HG03520 (cell line): ENCODE measurements at regions not wholly inside any gene's neighbourhood (a gene's known extent, or its start where the extent isn't known, plus 50 kb on each side); places are given as distances from the start of the nearest gene placed in this dataset.
"Not testable (repeated sequence)": the region's sequence is repeated elsewhere in the genome, so short reads cannot be mapped to it uniquely, and the experiment has no call there.

Experiments
- ATAC-seq: cut with Tn5 transposase; IDR thresholded peaks from one replicate; pipeline ENCODE4 v1.9.1; 2021; ENCODE audit warnings: mild to moderate bottlenecking, moderate library complexity; ENCODE audit not compliant: unreplicated experiment

GRCh38 chr2:147170932-147171331, 673.9 kb upstream of the ACVR2A start:
- ATAC-seq = no peak

DNA sequence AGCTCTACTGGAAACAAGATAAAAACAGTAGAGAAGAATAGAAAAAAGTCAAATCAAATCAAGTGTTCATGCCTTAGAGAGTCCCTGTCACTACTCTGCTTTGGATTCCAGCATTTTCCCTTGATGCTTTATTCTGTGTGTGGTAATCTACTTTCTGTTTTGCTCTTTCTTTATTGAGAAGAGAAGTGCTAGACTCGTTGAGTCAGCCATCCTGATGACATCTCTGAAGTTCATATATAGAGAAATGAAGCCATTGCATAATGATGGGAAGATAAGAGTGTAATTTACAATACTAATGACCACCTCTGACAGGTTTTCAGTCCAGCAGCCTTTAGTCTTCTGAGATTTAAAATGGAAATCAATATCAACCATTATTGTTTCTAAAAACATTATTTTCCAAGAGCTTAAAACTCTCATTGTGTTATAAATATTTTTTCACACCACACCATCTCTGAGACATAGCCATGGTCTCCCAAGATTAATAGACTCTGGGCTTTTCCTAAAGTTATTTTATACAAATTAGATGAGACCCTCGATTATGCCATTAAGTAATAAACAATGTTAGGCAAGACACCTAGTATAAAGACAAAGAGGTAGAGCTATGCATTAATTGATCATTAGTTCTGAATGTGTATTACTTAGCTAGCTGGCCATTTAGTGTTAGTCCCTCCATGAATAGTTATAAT, 679.0 kb upstream of the ACVR2A start:
- ATAC-seq = no peak

GRCh38 chr2:147164563-147164962, 680.3 kb upstream of the ACVR2A start:
- no peak for ATAC-seq

- ATAC-seq = no peak
Measured at GRCh38 chr2:147161746-147162145, 683.1 kb upstream of the ACVR2A start.

DNA sequence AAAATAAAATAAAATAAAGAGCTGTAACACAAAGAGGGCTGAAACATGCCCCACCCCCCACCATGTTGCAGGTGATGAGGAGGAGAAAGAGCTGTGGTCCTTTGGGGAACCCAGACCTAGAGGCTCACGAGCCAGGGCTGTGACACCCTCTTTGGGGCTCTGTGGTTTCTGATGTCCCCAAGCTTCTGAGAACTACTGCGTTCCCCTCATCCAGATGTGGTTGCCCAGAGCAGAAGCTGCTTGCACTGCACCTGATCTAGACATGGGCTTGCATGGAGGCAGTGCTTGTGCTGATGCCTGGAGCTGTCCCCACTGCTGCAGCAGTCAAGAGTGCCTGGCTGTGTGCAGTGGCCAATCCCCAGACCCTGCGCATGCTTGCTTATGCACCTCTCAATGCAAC, 687.9 kb upstream of the ACVR2A start:
- no peak for ATAC-seq

DNA sequence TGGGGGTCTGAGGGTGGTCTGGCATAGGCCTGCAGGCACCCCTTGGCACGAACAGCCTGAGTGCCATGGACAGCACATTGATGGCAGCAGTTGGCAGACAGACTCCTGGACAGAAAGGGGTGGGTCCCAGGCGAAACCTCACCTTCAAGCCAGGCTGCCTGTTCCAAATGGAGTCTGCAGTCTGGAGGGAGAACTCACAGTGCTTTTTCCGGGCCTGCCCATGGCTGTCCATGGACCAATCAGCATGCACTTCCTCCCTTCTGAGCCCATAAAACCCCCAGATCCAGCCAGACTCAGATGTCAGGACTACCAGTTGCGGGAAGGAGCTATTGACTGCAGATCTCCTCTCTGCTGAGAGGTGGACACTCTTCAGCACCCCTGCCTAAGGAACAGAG, 694.6 kb upstream of the ACVR2A start:
- no peak for ATAC-seq

DNA sequence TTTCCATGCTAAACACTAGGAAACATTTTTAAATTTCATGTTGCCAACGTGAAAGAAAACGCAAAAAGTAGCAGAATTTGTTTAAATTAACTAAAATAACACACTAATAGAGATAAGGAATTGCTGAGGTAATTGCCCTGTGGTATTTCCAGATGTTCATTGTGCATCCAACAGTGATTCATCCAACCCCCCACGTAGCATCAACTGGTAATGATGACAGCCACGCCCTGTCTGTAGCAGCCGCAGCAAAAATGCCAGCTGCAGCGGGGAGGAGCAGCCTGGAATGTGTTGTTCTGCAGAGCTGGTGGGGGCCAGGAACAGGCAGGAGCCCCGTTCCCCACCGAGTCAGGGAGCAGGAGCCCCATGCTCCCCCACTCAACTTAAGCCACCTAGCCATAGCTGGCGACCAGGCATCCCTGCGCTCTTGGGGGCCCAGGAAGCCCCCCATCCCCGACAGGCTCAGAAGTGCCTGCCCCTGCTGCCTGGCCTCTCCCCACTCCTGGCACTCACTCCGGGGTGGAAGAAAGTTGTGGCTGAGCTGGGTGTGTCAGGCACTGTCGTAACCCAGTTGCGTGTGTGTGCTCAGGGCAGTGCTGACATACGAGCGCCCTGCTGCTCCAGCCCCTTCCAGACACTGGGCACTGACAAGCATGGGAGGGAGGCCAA, 695.1 kb upstream of the ACVR2A start:
- no peak for ATAC-seq

GRCh38 chr2:147147802-147148201, 697.0 kb upstream of the ACVR2A start:
- no peak for ATAC-seq

DNA sequence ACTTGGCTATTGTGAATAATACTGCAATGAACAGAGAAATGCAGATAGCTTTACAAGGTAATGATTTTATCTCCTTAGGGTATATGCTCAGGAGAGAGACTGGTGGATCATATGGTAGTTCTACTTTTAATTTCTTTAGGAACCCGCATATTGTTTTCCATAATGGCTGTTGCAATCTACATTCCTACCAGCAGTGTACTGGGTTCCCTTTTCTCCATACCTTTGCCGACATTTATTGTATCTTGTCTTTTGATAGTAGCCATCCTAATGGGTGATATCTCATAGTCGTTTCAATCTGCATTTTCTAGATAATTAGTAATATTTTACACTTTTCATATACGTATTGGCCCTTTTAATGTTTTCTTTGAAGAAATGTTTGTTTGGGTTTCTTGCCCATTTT, 702.9 kb upstream of the ACVR2A start:
- no peak for ATAC-seq

DNA sequence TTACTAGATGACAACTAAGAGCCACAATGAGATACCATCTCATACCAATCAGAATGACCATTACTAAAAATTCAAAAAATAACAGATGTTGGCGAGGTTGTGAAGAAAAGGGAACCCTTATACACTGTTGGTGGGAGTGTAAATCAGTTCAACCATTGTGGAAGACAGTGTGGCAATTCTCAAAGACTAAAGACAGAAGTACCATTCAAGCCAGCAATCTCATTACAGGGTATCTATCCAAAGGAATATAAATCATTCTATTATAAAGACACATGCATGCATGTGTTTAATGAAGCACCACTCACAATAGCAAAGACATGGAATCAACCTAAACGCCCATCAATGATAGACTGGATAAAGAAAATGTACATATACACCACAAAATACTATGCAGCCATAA, 705.1 kb upstream of the ACVR2A start:
- not testable (repeated sequence) for ATAC-seq

DNA sequence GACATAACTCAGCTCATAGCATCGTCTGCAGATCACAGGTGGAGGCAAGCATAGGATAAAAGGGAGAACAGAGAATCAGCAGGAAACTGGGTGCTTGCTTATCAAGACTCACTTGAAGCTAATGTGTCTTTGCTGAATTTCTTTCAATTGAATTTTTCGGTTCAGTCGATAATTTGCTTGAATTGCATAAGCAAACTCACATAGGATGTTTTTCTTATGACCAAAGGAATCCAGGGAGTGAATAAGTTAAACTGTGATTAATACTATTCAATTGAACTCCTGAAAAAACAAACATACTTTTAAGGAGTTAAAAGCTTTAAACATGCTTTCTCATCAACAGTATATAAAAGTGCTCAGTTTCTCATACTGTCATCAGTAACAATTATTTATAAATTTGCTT, 707.1 kb upstream of the ACVR2A start:
- ATAC-seq = no peak

DNA sequence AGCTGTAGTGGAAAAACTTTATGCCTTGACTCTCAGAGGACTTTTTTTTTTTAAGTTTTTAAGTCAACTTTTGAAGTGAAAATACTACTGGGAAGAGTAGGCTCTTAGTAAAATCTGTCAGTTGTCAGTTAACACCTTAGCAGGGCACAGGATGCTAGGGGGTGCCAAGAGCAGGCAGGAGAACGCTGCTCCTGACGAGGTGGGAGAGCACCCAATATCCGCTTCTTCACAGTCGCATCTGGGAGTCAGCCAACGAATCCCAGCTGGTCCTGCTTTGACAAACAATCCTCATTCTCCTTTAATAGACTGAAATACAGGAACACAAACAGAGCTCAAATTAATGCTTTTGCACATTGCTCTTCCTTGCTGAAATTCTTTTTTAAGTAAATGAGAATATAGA, 709.5 kb upstream of the ACVR2A start:
- ATAC-seq = no peak

DNA sequence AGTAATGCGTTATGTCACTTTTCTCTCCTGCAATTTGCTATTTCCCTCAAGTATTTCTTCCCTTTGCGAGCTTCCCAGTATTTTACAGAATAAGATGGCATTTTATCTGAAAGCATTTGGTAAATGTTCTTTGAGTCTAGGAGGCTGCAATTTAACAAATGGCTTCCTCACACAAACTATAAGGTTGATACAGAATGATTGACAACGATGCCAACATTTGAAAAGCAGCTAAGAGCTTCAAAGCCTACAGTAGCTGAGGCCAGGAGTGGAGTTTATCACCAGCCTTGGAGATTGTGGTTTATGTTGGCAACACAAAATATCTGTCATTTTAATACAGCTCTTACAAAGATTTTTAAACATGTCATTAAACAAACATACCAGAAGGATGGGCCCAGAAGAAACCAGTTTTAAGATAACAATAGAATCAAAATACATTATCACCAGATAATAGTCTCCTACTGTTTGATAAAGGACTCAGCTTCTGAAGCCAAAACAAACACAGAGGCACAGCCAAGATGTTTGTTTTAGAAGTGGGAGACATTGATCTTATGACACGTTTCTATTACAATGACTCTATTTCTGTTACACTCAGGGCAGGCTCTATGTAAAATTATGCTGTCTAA, 711.4 kb upstream of the ACVR2A start:
- ATAC-seq = no peak

DNA sequence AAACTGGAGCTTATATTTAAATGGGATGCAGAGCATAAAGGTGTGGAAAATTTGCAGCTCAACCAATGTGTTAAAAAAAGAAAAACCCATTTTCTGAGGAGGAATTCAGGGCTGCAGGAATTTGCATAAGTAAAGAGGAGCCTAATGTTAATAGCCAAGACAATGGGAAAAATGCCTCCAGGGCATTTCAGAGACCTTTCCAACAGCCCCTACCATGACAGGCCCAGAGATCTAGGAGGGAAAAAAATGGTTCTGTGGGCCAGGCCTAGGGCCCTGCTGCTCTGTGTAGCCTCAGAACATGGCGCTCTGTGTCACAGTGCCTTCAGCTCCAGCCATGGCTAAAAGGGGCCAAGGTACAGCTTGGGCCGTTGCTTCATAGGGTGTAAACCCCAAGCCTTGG, 719.7 kb upstream of the ACVR2A start:
- no peak for ATAC-seq

- ATAC-seq = peak; percentile 58
Measured at GRCh38 chr2:147122944-147123343, 721.9 kb upstream of the ACVR2A start.

GRCh38 chr2:147110962-147111361, 733.9 kb upstream of the ACVR2A start:
- ATAC-seq = no peak

DNA sequence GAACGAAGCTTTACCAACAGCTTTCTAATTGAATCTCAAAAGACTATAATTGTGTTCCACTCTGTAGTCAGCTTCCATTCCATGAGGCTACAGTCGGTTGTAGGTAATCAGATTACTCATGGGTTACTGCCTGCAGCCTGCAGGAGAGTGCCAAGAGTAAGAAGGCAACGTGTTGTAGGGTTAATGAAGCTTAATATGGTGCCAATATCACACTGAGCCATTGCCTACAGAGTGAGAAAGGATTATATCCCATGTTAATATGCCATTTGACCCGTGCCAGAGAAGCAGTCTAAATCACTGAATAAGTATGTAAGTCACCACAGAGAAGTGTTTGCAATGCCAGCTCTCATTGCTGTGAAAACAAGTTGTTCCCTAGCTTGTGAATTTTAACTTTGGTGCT, 734.5 kb upstream of the ACVR2A start:
- ATAC-seq = no peak

DNA sequence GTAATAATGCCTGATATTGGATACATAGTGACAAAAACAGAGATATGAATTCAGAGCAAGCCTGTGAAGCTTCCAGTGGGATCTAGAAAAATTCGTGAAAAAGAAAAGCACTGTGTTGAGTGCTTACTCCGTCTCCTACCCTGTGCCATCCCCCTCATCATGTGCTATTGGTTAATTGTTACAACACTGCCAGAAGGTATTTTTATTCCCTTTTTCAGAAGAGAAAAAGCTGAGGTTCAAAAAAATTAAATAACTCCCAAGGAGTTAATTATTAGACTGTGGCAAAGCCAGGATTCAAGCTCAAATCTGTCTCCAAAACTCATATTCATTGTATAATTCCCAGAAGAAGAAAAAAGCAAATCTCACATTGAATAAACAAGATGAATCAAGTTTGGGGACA, 735.5 kb upstream of the ACVR2A start:
- no peak for ATAC-seq

GRCh38 chr2:147108548-147108947, 736.3 kb upstream of the ACVR2A start:
- ATAC-seq = no peak

DNA sequence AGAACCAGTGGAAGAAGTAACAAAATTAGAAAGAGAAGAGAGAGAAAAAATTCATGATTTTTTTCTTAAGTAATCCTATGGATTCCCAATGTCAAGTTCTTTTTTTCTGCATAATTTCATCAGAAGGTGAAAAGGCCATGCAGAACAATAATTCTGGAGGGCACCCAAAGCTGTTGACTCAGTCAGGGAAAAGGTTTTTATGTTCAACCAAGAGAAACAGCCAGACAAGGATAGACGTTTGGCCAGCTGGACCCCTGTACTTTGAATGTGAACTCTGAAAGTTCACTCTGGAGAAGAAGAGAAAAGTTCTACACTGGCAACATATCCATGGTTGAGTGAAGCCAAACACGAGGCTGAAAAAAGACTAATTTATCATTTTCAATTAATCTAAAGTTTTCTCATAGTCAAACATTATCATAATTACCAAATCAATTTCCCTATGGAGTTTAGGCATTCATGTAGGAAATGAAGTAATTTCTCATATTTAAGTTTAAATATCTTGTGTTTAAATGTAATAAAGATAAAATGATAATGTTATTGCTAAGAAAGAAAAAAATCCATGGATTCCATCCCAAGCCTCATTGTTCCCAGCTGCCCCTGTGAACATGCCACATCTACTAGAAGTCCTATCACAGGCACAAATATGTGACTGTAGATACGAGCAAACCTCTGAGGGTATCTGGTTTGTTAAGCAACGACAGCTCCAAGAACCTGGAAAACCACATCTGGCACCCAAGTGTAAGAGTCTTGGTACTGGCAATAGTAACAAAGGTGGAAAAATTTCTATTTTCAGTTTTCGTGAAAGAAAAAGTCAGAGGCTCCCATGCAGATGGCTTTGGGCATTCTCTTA, 742.7 kb upstream of the ACVR2A start:
- ATAC-seq = no peak

- ATAC-seq = no peak
Measured at GRCh38 chr2:147100406-147101035, 744.3 kb upstream of the ACVR2A start.
